Skeletal muscle tissue (tissue), 3 donors: ENCODE measurements at regions not wholly inside any gene's neighbourhood (a gene's known extent, or its start where the extent isn't known, plus 50 kb on each side); places are given as distances from the start of the nearest gene placed in this dataset.
"Not testable (repeated sequence)": the region's sequence is repeated elsewhere in the genome, so short reads cannot be mapped to it uniquely, and the experiment has no call there.

ENCODE experiments used
- H3K27ac ChIP-seq: one replicate; pipeline ENCODE4 v1.7.0; 2013; ENCODE audit warnings: mild to moderate bottlenecking, low read depth, low read length, inconsistent platforms
- H3K27me3 ChIP-seq, 3 donors: one replicate each; pipeline ENCODE4 v1.7.0; 2013; ENCODE audit warnings: low read length in 3 of 3; ENCODE audit not compliant: control insufficient read depth in 3 of 3, insufficient read depth in 3 of 3
- H3K36me3 ChIP-seq, 3 donors: one replicate each; pipeline ENCODE4 v1.7.0; 2013; ENCODE audit warnings: low read length in 3 of 3; ENCODE audit not compliant: control insufficient read depth in 3 of 3, insufficient read depth in 3 of 3
- H3K4me1 ChIP-seq, 3 donors: one replicate each; pipeline ENCODE4 v1.7.0; 2013; ENCODE audit warnings: low read length in 3 of 3, mild to moderate bottlenecking in 3 of 3; ENCODE audit not compliant: control insufficient read depth in 3 of 3, insufficient read depth in 3 of 3
- H3K4me3 ChIP-seq, 3 donors: one replicate each; pipeline ENCODE4 v1.7.0; 2013; ENCODE audit warnings: low read length in 3 of 3
- H3K9ac ChIP-seq, 3 donors: one replicate each; pipeline ENCODE4 v1.7.0; 2013; ENCODE audit warnings: low read length in 3 of 3, mild to moderate bottlenecking in 3 of 3, moderate library complexity in 2 of 3, low read depth in 1 of 3
- H3K9me3 ChIP-seq, 3 donors: one replicate each; pipeline ENCODE4 v1.7.0; 2013; ENCODE audit warnings: low read length in 3 of 3; ENCODE audit not compliant: control insufficient read depth in 3 of 3
- donor health status: Osteomylitis.

DNA sequence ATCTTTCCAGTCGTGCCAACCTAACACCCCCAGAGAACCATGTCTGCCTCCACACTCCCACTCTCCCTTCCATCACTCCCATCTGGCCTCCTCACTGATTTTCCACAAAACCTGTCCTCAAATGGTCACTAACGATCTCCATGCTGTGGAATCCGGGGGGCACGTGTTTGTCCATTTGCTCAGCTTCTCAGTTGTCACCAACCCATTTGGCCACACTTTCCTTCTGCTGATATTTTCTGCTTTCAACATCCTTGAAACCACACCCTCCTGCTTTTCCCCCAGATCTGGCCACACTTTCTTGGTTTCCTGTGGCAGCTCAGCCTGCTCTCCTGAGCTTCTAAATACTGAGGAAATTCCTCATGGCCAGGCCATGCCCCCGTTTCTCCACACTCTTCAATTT lies 257.2 kb upstream of the NSMCE3 start:
- Histone ChIP-seq H3K9me3 (no peaks in the 10 kb centered on the region), H3K4me1 (no peaks in the 10 kb centered on the region), H3K27ac (no peak overlapping the region), H3K27me3 (peaks cover 0 to 6% (median 0%) of the 10 kb centered on the region in 3 donors), H3K36me3 (no peaks in the 10 kb centered on the region), H3K9ac (no peak overlapping the region), H3K4me3 (no peak overlapping the region)

GRCh38 chr15:29522373-29523276 lies 253.0 kb upstream of the NSMCE3 start:
- no peak overlapping the region for H3K9ac ChIP-seq
- H3K4me1 ChIP-seq = no peaks in the 10 kb centered on the region
- H3K36me3 ChIP-seq = no peaks in the 10 kb centered on the region
- no peak overlapping the region for H3K4me3 ChIP-seq
- peaks cover 0 to 4% (median 0%) of the 10 kb centered on the region in 3 donors for H3K27me3 ChIP-seq
- no peaks in the 10 kb centered on the region for H3K9me3 ChIP-seq
- no peak overlapping the region for H3K27ac ChIP-seq

- H3K36me3 ChIP-seq = no peaks in the 10 kb centered on the region
- no peak overlapping the region for H3K9ac ChIP-seq
- H3K9me3 ChIP-seq = peaks cover 0 to under 1% (median 0%) of the 10 kb centered on the region in 3 donors
- no peak overlapping the region for H3K27ac ChIP-seq
- no peaks in the 10 kb centered on the region for H3K4me1 ChIP-seq
- no peak overlapping the region for H3K4me3 ChIP-seq
- no peaks in the 10 kb centered on the region for H3K27me3 ChIP-seq
Observed at GRCh38 chr15:29518442-29518841, 248.8 kb upstream of the NSMCE3 start.

- Histone ChIP-seq H3K27me3 (no peaks in the 10 kb centered on the region), H3K9me3 (peaks cover 0 to 2% (median 0%) of the 10 kb centered on the region in 3 donors), H3K4me1 (no peaks in the 10 kb centered on the region), H3K27ac (no peak overlapping the region), H3K4me3 (no peak overlapping the region), H3K36me3 (no peaks in the 10 kb centered on the region), H3K9ac (no peak overlapping the region)
Observed at GRCh38 chr15:29517829-29518228, 248.2 kb upstream of the NSMCE3 start.

GRCh38 chr15:29516929-29517328 lies 247.3 kb upstream of the NSMCE3 start:
- Histone ChIP-seq H3K27me3 (no peaks in the 10 kb centered on the region), H3K4me1 (no peaks in the 10 kb centered on the region), H3K36me3 (no peaks in the 10 kb centered on the region), H3K4me3 (no peak overlapping the region), H3K27ac (no peak overlapping the region), H3K9me3 (peaks cover 0 to 2% (median 0%) of the 10 kb centered on the region in 3 donors), H3K9ac (no peak overlapping the region)

- no peaks in the 10 kb centered on the region for H3K27me3 ChIP-seq
- no peaks in the 10 kb centered on the region for H3K36me3 ChIP-seq
- H3K9me3 ChIP-seq = peaks cover 0 to 2% (median 0%) of the 10 kb centered on the region in 3 donors
- H3K4me1 ChIP-seq = no peaks in the 10 kb centered on the region
- no peak overlapping the region for H3K4me3 ChIP-seq
- no peak overlapping the region for H3K9ac ChIP-seq
- H3K27ac ChIP-seq = no peak overlapping the region
Observed at GRCh38 chr15:29514926-29515325, 245.3 kb upstream of the NSMCE3 start.

- Histone ChIP-seq H3K4me3 (no peak overlapping the region), H3K9me3 (peaks cover 0 to 2% (median 0%) of the 10 kb centered on the region in 3 donors), H3K27me3 (no peaks in the 10 kb centered on the region), H3K27ac (no peak overlapping the region), H3K4me1 (no peaks in the 10 kb centered on the region), H3K9ac (no peak overlapping the region), H3K36me3 (no peaks in the 10 kb centered on the region)
Observed at GRCh38 chr15:29511663-29512062, 242.0 kb upstream of the NSMCE3 start.

DNA sequence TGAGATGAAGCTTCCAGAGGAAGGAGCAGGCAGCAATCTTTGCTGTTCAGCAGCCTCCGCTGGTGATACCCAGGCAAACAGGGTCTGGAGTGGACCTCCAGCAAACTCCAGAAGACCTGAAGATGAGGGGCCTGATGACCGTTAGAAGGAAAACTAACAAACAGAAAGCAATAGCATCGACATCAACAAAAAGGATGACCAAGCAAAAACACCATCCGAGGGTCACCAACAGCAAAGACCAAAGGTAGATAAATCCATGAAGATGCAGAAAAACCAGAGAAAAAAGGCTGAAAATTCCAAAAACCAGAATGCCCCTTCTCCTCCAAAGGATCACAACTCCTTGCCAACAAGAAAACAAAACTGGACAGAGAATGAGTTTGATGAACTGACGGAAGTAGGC lies 235.9 kb upstream of the NSMCE3 start:
- H3K27ac ChIP-seq, H3K9ac ChIP-seq, H3K9me3 ChIP-seq, H3K4me3 ChIP-seq, H3K4me1 ChIP-seq, H3K36me3 ChIP-seq, H3K27me3 ChIP-seq: not testable (repeated sequence)

- Histone ChIP-seq H3K4me3 (no peak overlapping the region), H3K27ac (no peak overlapping the region), H3K9ac (no peak overlapping the region), H3K4me1 (no peaks in the 10 kb centered on the region), H3K9me3 (peaks cover 0 to 2% (median 0%) of the 10 kb centered on the region in 3 donors), H3K36me3 (no peaks in the 10 kb centered on the region), H3K27me3 (no peaks in the 10 kb centered on the region)
Observed at GRCh38 chr15:29490747-29491471, 221.3 kb upstream of the NSMCE3 start.

DNA sequence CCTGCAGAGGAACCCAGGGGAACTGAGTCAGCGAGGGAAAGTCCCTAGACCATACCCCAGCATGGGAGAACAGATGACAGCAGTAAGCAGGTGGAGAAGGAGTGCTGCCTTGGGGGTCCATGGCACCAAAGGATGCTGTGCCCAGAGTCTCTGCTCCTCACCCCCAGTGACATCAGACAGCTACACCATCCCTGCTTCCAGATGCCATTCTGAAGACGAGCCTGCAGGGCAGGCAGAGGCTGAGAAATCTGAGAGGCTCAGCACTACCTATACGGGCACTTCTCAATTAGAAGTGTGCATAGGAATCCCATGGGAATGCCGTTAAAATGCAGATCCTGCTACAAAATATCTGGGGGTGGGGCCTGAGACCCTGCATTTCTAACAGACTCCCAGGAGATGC lies 211.3 kb upstream of the NSMCE3 start:
- H3K27ac ChIP-seq = no peak overlapping the region
- H3K4me1 ChIP-seq = no peaks in the 10 kb centered on the region
- H3K9ac ChIP-seq = no peak overlapping the region
- H3K9me3 ChIP-seq = no peaks in the 10 kb centered on the region
- H3K27me3 ChIP-seq = peaks cover 0 to 8% (median 0%) of the 10 kb centered on the region in 3 donors
- no peak overlapping the region for H3K4me3 ChIP-seq
- H3K36me3 ChIP-seq = no peaks in the 10 kb centered on the region
